ENCODE measurements at regions not wholly inside any gene's neighbourhood (a gene's known extent, or its start where the extent isn't known, plus 50 kb on each side); places are given as distances from the start of the nearest gene placed in this dataset.
A peak's percentile ranks its signal among the peaks of the same experiment; 100 is the strongest.

DNA sequence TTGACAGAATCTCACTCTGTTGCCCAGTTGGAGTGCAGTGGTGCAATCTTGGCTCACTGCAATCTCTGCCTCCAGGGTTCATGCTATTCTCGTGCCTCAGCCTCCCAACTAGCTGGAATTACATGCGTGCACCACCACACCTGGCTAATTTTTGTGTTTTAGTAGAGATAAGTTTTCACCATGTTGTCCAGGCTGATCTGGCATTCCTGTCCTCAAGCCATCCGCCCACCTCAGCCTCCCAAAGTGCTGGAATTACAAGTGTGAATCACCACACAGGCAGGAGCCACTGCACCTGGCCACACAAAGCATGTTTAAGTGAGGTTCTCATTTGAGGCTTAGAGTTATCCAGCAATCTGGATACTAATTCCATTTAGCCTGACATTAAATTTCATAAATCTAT is 180.9 kb upstream of the GRID2 start:
- no peak for DNase-seq

DNA sequence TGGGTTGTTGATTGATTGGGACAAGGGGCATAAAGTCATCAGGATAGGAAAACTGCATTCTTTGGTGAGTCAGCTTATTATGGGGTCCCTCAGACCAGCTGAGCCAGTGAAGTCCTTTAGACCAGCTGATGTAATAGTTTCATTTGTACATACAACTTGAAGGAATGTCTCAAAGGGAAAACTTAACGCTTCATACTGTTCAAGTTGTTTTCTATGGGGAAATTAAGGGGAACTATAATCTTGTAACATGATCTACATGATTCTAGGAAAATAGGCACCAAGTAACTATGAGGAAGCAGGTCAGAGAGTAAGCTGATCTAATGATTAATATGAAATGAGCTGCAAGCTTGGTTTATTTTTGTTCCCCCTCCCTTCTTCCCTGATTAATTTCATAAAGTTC is 175.1 kb upstream of the GRID2 start:
- no peak for DNase-seq

GRCh38 chr4:92129408-92129994 is 174.3 kb upstream of the GRID2 start:
- DNase-seq: no peak

GRCh38 chr4:92136434-92136833 is 167.3 kb upstream of the GRID2 start:
- DNase-seq: no peak

DNA sequence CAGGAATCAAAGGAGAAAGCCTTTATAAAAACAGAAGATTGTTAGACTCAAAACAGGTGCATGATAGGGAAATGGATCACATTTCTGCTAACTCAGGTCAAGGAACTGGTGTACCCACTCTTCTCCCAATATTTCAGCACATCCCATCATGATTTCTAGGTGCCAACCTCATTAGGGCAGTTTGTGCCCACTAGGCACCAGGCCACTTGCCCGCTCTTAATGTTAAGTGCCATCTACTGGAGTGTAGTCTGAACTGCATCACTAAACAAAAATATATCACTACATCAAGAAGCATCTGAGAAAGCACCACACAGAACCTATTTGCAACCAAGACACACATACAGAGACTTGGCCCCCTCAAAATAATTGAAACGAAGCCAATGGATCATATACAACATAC is 140.4 kb upstream of the GRID2 start:
- no peak for DNase-seq

DNA sequence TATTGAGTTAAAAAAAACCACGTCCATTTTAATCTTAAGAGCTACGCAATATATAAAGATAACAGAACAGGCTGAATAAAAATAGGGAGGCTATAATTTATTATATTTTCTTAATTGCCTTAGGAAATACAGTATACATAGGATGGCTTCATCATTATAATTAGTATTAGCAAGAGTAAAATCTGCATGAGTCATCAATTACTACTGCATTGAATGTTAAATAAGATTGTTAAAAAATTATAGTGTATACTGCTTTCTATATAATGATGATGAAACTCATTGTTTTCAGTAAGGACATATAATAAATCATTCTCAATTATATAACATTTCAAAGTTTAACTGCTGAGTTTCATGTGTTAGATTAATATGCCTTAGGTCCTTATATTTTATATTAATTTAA is 133.4 kb upstream of the GRID2 start:
- DNase-seq: no peak

DNA sequence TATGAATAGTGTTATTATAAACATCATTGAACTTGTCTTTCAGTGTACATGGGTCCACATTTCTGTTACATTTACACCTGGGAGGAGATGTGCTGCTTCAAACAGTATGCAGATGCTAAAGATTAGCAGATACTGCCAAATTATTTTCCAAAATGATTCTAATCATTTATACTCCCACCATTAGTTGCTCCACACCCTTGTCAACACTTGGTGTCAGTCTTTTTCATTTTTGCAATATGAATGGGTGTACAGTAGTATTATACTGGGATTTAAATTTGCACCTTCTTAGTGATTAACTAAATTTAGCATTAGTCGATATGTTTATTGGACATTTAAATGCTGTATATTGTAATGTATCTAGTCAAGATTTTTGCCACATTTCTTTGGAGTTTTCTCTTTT is 131.6 kb upstream of the GRID2 start:
- DNase-seq: no peak

GRCh38 chr4:92175250-92175649 is 128.5 kb upstream of the GRID2 start:
- no peak for DNase-seq

DNA sequence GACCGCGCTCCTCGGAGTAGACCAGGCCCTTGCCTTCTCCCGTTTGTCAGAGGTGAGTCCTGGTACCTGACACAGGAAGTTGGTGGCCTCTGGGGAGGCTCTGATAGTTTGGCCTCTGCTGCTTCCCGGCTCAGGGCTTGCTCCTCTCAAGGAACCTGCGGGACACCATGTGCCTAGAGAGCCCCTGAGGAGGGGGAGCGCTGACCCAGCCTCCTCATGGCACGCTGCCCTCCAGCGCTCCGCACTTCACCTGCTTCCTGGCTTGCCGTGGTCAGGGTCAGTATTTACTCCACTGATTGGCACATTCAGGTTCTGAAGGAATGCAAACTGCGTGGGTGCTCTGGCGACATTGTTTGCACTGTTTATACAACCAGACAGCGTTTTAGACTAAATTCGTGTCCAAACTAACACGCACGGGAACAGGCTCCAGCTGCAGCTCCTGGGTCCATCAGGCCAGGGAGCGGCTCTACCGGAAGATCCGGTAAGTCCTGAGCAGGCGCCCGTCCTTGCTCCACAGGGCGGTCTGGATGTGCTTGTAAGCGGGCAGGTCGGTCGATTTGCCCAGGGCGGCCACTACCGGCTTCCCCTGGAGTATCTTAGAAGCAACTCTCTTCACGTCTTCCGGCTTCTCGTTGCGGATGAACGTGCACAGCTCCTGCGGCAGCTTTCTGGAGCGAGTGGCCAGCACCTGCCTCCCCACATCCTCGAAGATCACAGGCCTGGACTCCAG is 121.6 kb upstream of the GRID2 start:
- no peak for DNase-seq

GRCh38 chr4:92182736-92183407 is 120.9 kb upstream of the GRID2 start:
- no peak for DNase-seq

- no peak for DNase-seq
Measured at GRCh38 chr4:92183825-92184224, 119.9 kb upstream of the GRID2 start.

- no peak for DNase-seq
Measured at GRCh38 chr4:92184566-92184965, 119.2 kb upstream of the GRID2 start.

DNA sequence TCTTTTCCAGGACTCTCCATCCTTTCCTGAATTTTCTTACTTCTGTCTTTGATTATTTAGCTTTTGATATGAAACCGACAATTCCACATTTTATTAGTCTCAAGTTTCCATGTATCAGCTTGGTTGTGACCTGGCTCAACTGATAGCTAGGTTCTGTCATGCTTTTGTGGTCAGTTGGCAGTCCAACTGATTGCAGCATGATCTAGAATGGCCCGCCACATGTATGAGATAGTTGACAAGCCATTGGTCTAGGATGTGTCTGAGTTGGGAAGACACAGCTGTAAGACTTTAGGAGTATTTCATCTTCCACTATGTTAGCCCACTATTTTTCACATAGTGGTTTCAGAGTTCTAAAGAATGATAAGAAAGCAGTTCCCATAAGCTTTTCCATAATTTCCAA is 117.5 kb upstream of the GRID2 start:
- no peak for DNase-seq

DNA sequence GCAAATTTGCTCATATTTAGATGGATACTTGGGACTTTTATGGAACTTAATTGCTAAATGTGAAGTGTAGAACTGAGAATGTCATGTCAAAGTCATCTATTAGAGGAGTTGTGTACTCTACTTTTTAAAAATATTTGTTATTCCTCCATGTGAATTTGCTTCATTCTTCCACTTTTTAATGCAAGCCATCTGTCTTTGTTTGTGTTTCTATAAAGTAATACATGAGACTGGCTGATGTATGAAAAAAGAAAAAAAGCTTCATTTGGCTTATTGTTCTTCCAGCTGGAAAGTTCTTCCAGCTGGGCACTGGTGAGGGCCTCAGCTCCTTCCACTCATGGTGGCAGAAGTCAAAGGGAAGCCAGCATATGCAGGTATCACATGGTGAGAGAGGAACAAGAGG is 114.6 kb upstream of the GRID2 start:
- no peak for DNase-seq

DNA sequence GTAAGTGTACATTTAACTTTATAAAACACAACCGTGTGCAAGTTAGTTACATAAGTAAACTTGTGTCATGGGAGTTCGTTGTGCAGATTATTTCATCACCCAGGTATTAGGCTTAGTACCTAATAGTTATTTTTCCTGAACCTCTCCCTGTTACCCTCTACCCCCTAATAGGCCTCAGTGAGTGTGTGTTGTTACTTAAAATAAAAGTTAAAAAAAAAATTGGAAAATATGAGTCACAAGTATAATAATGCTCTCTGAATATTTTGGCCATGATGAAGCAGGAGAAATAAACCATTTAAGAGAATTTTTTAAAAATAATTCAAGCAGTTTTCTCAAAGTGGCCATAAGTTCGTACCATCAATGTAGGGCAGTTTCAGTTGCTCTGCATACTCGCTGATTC is 105.1 kb upstream of the GRID2 start:
- DNase-seq: no peak

DNA sequence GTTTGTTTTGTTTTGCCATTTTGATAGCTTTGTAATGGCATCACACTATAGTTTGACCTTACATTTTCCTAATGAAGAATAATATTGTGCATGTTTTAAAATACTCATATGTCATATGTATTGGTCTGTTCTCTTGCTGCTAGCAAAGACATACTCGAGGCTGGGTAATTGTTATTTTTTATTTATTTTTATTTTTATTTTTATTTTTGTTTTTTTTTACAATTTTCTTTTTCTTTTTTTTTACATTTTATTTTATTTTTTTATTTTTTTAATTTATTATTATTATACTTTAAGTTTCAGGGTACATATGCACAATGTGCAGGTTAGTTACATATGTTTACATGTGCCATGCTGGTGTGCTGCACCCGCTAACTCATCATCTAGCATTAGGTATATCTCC is 104.6 kb upstream of the GRID2 start:
- DNase-seq: no peak

DNA sequence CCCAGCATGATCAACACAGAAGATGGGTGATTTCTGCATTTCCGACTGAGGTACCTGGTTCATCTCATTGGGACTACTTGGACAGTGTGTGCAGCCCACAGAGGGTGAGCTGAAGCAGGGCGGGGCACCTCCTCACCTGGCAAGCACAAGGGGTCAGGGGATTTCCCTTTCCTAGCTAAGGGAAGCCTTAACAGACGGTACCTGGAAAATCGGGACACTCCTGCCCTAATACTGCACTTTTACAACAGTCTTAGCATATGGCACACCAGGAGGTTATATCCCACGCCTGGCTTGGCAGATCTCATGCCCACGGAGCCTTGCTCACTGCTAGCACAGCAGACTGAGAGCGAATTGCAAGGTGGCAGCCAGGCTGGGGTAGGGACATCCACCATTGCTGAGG is 92.9 kb upstream of the GRID2 start:
- DNase-seq: no peak

DNA sequence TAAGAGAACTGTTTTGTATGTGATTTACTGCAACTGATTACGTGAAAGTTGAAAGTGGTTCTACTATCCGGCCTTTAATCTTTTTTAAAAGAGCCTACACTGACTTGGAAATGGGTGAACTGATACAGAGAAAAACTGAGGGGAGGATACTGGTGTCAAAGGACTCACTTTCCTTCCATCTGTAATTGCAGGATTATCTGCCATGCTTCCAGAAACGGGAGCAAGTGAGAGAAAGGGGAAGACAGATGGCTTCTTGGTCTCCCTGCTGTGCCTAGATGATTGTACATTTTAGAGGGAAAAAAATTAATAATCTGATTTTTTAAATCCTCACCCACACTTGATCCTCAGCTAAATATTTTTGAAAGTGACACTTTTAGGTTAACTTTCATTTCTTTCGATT is 88.3 kb upstream of the GRID2 start:
- DNase-seq: no peak

DNA sequence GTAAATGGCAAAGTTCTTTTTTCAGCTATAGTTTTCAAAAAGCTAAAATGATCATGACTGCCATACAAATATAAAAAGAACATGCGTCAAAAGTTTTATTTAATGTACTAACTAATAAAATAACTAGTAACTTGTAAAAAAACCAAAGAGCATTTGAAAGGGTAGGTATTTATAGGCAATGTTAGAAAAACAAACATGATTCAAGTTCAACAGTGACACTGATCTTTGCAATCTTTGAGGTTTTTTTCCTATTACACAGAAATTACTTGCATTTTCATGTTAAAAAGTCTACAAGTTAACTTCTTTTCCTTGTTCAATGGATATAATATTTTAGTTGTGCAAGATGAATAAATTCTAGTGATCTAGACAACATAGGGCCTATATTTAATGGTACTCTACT is 72.3 kb upstream of the GRID2 start:
- no peak for DNase-seq

GRCh38 chr4:92232566-92232965 is 71.2 kb upstream of the GRID2 start:
- no peak for DNase-seq

GRCh38 chr4:92234393-92235176 is 69.2 kb upstream of the GRID2 start:
- DNase-seq: peak; percentile 68

DNA sequence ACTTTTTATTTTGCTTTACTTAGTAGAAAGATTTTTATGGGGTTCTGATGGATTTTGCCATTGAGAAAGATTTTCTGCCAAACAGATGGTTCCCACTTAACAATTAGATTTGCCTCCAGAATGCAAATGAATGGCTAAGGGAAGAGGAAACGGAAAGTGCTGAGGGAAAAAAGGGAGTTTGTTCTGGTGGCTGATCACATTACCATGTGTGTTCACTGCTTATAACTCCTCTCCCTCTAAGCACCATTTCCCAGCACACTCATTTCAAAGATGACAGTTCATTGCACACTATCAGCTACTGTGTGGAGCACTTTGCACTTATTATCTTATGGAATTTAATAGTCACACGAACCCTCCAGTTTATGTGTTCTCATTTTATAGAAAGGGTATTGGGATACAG is 68.0 kb upstream of the GRID2 start:
- DNase-seq: no peak

GRCh38 chr4:92236877-92237276 is 66.9 kb upstream of the GRID2 start:
- DNase-seq: no peak

- DNase-seq: no peak
Measured at GRCh38 chr4:92237559-92237958, 66.2 kb upstream of the GRID2 start.

Data from DMS79 treated with DMSO at 0.1 percent for 48 hours (cell line).